HFF-Myc (cell line): ENCODE measurements at regions not wholly inside any gene's neighbourhood (a gene's known extent, or its start where the extent isn't known, plus 50 kb on each side); places are given as distances from the start of the nearest gene placed in this dataset.

ENCODE experiments used
- DNase-seq: peaks from one replicate; pipeline ENCODE4 v3.0.0-alpha.2; 2011; ENCODE audit warnings: low read depth; ENCODE audit errors: extremely low read depth
- H3K4me3 ChIP-seq: replicated peaks from 2 replicates; pipeline ENCODE4 v1.5.1; 2011; ENCODE audit warnings: low read depth, mild to moderate bottlenecking, control low read depth, low read length
- CTCF ChIP-seq: IDR thresholded peaks from 2 replicates; pipeline ENCODE4 v1.5.1; 2012; ENCODE audit warnings: mild to moderate bottlenecking, low read depth, low read length, control low read depth; ENCODE audit errors: missing control alignments

GRCh38 chr6:14487625-14488024, 370.1 kb downstream of the CD83 start:
- H3K4me3 ChIP-seq: no peak overlapping the region
- TF ChIP-seq CTCF: no peak
- DNase-seq: no peak

DNA sequence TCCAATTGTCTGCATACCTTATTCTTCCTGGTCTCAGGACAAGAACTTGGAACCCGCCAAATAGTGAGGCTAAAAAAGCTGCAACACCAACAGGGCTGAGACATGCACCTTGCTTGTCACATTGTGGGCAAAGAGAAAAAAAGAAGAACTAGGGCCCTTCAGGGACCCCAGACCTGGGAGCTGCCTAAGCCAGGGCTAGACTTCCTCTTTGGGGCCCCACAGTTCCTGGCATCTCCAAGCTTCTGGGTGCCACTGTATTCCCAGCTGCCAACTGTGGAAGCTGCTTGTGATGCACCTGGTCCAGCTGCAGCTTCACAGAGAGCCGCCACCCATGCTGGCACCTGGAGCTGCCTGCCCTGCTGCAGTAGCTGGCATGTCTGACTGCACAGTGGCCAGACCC, 370.6 kb downstream of the CD83 start:
- DNase-seq: no peak
- H3K4me3 ChIP-seq: no peak overlapping the region
- no peak for TF ChIP-seq CTCF

DNA sequence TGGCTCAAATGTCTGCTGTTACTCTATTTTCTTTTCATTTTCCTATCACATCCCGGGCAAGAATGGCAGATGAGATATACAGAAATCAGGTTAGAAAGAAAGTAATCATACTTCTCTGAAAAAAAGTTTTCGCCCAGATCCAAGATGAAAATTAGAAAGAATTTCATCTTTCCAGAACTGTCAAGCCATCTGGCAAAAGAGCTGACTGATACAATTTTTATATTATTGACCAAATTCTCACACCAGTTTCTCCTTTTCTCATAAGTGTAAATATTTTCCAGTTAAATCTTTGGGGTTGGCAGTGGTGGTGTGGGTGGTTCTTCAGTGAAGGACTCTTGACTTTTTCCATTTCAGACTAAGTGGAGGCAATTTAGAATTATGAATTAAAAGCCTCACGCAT, 371.9 kb downstream of the CD83 start:
- DNase-seq: no peak
- no peak overlapping the region for H3K4me3 ChIP-seq
- TF ChIP-seq CTCF: no peak

- H3K4me3 ChIP-seq: no peak overlapping the region
- TF ChIP-seq CTCF: no peak
- DNase-seq: no peak
Observed at GRCh38 chr6:14498748-14499147, 381.2 kb downstream of the CD83 start.

DNA sequence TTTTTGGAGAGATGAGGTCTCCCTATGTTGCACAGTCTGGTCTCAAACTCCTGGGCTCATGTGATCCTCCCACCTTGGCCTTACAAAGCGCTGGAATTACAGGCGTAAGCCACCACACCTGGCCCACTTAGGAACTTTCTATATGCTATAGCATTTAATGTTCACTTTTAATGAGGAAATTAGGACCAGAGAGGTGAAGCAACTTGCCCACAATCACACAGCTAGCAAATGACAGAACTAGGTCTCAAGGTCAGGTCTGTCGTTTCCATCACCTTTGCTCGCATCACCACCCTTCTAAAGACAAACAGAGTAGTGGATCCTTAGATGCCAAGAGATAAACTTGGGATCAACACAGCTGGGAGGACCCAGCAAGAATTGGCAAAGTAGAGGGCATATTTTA, 381.7 kb downstream of the CD83 start:
- no peak for DNase-seq
- no peak overlapping the region for H3K4me3 ChIP-seq
- TF ChIP-seq CTCF: no peak

DNA sequence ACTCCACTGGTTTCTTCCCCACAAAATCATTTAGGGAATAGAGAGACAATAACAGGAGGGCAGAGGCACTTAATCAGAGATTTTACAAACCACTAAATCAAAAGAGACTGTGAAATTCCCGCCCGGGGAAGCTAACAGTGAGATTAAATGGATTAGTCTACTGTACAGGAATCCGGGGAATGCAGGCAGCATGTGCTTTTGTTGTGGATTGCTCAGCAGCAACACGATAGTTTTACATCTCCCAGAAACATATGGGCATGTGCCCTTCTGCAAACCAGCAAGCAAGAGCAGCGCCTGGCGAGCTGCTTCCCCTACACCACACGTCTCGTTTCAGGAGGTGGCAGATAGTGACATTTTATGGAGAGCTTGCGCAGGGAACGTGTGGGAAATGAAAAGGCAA, 382.3 kb downstream of the CD83 start:
- no peak overlapping the region for H3K4me3 ChIP-seq
- TF ChIP-seq CTCF: no peak
- DNase-seq: peak; percentile 91

GRCh38 chr6:14500809-14501208, 383.2 kb downstream of the CD83 start:
- TF ChIP-seq CTCF: no peak
- H3K4me3 ChIP-seq: no peak overlapping the region
- no peak for DNase-seq
